ENCODE measurements at regions not wholly inside any gene's neighbourhood (a gene's known extent, or its start where the extent isn't known, plus 50 kb on each side); places are given as distances from the start of the nearest gene placed in this dataset.

- no peak for DNase-seq
- ChIA-PET CTCF (no interaction called here), POLR2A (no interaction called here)
- no peaks in the 10 kb centered on the region for H3K27me3 ChIP-seq (ENCODE audit: insufficient read depth)
- H3K4me2 ChIP-seq = no peak overlapping the region
- TF ChIP-seq NFIC (IDR thresholded peaks at IDR 0.05; ENCODE audit: borderline replicate concordance) = no peak
- TF ChIP-seq IRF3 (IDR thresholded peaks at IDR 0.05; ENCODE audit: low read depth, low read length) = no peak
- no peak for TF ChIP-seq CHD2 (IDR thresholded peaks at IDR 0.05; ENCODE audit: low read length, partially characterized antibody)
- TF ChIP-seq EP300 (IDR thresholded peaks at IDR 0.05; ENCODE audit: borderline replicate concordance in 1 of 2, low read depth in 1 of 2, low read length in 1 of 2) = no peak
- TF ChIP-seq, protein P1, sequence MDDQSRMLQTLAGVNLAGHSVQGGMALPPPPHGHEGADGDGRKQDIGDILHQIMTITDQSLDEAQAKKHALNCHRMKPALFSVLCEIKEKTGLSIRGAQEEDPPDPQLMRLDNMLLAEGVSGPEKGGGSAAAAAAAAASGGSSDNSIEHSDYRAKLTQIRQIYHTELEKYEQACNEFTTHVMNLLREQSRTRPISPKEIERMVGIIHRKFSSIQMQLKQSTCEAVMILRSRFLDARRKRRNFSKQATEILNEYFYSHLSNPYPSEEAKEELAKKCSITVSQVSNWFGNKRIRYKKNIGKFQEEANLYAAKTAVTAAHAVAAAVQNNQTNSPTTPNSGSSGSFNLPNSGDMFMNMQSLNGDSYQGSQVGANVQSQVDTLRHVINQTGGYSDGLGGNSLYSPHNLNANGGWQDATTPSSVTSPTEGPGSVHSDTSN (IDR thresholded peaks at IDR 0.05) = no peak
- TF ChIP-seq, protein P2, sequence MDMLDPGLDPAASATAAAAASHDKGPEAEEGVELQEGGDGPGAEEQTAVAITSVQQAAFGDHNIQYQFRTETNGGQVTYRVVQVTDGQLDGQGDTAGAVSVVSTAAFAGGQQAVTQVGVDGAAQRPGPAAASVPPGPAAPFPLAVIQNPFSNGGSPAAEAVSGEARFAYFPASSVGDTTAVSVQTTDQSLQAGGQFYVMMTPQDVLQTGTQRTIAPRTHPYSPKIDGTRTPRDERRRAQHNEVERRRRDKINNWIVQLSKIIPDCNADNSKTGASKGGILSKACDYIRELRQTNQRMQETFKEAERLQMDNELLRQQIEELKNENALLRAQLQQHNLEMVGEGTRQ (IDR thresholded peaks at IDR 0.05; ENCODE audit: borderline replicate concordance, low read depth, low read length) = no peak
- no peak for TF ChIP-seq GATA2 (CRISPR knock-in tag; IDR thresholded peaks at IDR 0.05)
- TF ChIP-seq USF1 (IDR thresholded peaks at IDR 0.05; ENCODE audit: borderline replicate concordance, low read depth) = no peak
- no peak for TF ChIP-seq RFX5 (IDR thresholded peaks at IDR 0.05; ENCODE audit: low read length)
- TF ChIP-seq FOXM1 (IDR thresholded peaks at IDR 0.05; ENCODE audit: low read depth) = no peak
- no peak for TF ChIP-seq FOXJ3 (CRISPR knock-in tag; IDR thresholded peaks at IDR 0.05)
- no peak for TF ChIP-seq RAD21 (IDR thresholded peaks at IDR 0.05; ENCODE audit: low read length)
- TF ChIP-seq MXI1 (IDR thresholded peaks at IDR 0.05; ENCODE audit: low read depth, low read length) = no peak
- TF ChIP-seq JUND (IDR thresholded peaks at IDR 0.05) = no peak
- no peak for TF ChIP-seq EZH2phosphoT487 (IDR thresholded peaks at IDR 0.05; ENCODE audit: borderline replicate concordance, low read depth)
- no peak for TF ChIP-seq ELF1 (IDR thresholded peaks at IDR 0.05)
- TF ChIP-seq RXRA (IDR thresholded peaks at IDR 0.05; ENCODE audit: borderline replicate concordance, low read depth) = no peak
- TF ChIP-seq POLR2AphosphoS5 (IDR thresholded peaks at IDR 0.05; ENCODE audit: low read depth, low read length) = no peak
- H3F3A ChIP-seq (replicated peaks; ENCODE audit: insufficient read depth) = no peaks in the 10 kb centered on the region
- H3K4me3 ChIP-seq (ENCODE audit: low read depth in 2 of 2, low read length in 1 of 2) = no peak overlapping the region
- H2AFZ ChIP-seq (ENCODE audit: low read depth) = no peak overlapping the region
- H3K9ac ChIP-seq = no peak overlapping the region
- H3K27ac ChIP-seq (ENCODE audit: low read depth in 2 of 2, low read length in 1 of 2) = no peak overlapping the region
- no peaks in the 10 kb centered on the region for H3K79me2 ChIP-seq (ENCODE audit: insufficient read depth)
- H3K36me3 ChIP-seq (replicated peaks in 1 of 2; ENCODE audit: control insufficient read depth in 1 of 2, insufficient read depth in 2 of 2, low read length in 1 of 2) = no peaks in the 10 kb centered on the region
- no peaks in the 10 kb centered on the region for H4K20me1 ChIP-seq (ENCODE audit: insufficient read depth)
- no peaks in the 10 kb centered on the region for H3K4me1 ChIP-seq (ENCODE audit: control insufficient read depth in 1 of 2, insufficient read depth in 2 of 2, low read depth in 1 of 2, low read length in 1 of 2)
- no peaks in the 10 kb centered on the region for H3K9me3 ChIP-seq
- no peaks in the 10 kb centered on the region for H3K9me2 ChIP-seq
These were observed 108.3 kb downstream of the RND3 start for GRCh38 chr2:150379166-150379565.
